Pancreas (tissue), 10 donors: ENCODE measurements at regions not wholly inside any gene's neighbourhood (a gene's known extent, or its start where the extent isn't known, plus 50 kb on each side); places are given as distances from the start of the nearest gene placed in this dataset.

Source experiments
- ATAC-seq, 4 donors: fragments of 200-7000 bp; cut with Tn5 transposase; one replicate each; pipeline versions ENCODE4 v1.8.0 to v1.9.1; 2020; ENCODE audit warnings: mild to moderate bottlenecking in 4 of 4, moderate library complexity in 4 of 4
- DNase-seq, 6 donors: peaks; one replicate each; pipeline ENCODE4 v3.0.0-alpha.2; 2020
- FAIRE-seq: peaks from 2 replicates; lab custom pipeline; 2012; peaks lifted over from hg19 to GRCh38; lab: Jason Lieb, UNC
- H3K27ac ChIP-seq, 4 donors: fragments of 200-600 bp; sonication (generic); 1 replicate in 3 of 4; 2 replicates in 1 of 4; pipeline versions ENCODE4 v1.5.0 to v1.8.0; 2020
- H3K27me3 ChIP-seq, 4 donors: fragments of 200-600 bp; one replicate each; pipeline ENCODE4 v1.8.0; 2021
- H3K36me3 ChIP-seq, 3 donors: fragments of 200-600 bp; sonication (generic) in 1 of 3; one replicate each; pipeline versions ENCODE4 v1.5.0 to v1.8.0; 2020 to 2021
- H3K4me1 ChIP-seq, 3 donors: fragments of 200-600 bp; one replicate each; pipeline ENCODE4 v1.8.0; 2021
- H3K4me3 ChIP-seq, 4 donors: fragments of 200-600 bp; sonication (generic) in 2 of 4; one replicate each; pipeline versions ENCODE4 v1.5.0 to v1.8.0; 2020 to 2021
- H3K9me3 ChIP-seq, 4 donors: fragments of 200-600 bp; one replicate each; pipeline ENCODE4 v1.8.0; 2021
- WGBS, 2 donors: extraction: QIAGEN DNeasy Blood & Tissue Kit; methylation state at CpG; one replicate each; pipeline ENCODE4 v1.1.7; 2013; 5-methylcytosine and 5-hydroxymethylcytosine counted together
- intact Hi-C, 3 donors: fragments of 100-400 bp; cut with DNase I; formaldehyde crosslinking; loops; one replicate each; pipeline versions ENCODE4 v1.11.1 to v1.14.2; 2022
- TF ChIP-seq, protein P1 (sequence below), 4 donors: fragments of 200-600 bp; sonication (generic) in 3 of 4; IDR thresholded peaks; one replicate each; pipeline versions ENCODE4 v1.5.0 to v1.8.0; 2021; ENCODE audit warnings: antibody characterized with exemption in 4 of 4
- donor health status: healthy with polysubstance abuse.
- donor health status: DM: no; HTN: no; CAD: no; lungs with moderate emphysema.
- donor health status: DM: no; HTN: no; CAD: no.
- donor health status: control.
- donor health status: control.
- donor health status: Bipolar disorder and iron deficiency.
- donor health status: DM: yes; HTN: yes; CAD: no.
- donor health status: DM: no; HTN: no; CAD: no.
- donor health status: DM: no; HTN: no; CAD: no.
- donor health status: DM: yes; HTN: yes; CAD: no.

DNA sequence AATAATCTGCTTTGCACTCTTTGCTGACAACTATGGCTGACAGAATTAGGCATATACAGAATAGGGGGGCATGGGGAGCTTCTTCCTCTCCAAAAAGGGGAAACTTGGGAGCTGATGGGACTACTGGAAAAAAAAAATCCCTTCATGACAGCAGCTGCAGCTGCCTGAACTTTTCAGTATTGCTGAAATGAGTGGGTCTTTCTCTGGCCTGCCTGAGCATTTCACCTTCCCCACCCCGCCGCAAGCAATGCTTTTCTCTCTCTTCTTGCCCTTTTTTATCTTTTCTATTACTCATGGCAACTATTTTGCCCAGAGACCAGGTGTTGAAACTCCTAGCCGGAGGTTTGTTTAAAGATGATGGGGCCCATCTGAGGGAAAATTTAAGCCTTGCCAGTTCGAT is 244.9 kb downstream of the SEMA3D start:
- TF ChIP-seq, protein P1, sequence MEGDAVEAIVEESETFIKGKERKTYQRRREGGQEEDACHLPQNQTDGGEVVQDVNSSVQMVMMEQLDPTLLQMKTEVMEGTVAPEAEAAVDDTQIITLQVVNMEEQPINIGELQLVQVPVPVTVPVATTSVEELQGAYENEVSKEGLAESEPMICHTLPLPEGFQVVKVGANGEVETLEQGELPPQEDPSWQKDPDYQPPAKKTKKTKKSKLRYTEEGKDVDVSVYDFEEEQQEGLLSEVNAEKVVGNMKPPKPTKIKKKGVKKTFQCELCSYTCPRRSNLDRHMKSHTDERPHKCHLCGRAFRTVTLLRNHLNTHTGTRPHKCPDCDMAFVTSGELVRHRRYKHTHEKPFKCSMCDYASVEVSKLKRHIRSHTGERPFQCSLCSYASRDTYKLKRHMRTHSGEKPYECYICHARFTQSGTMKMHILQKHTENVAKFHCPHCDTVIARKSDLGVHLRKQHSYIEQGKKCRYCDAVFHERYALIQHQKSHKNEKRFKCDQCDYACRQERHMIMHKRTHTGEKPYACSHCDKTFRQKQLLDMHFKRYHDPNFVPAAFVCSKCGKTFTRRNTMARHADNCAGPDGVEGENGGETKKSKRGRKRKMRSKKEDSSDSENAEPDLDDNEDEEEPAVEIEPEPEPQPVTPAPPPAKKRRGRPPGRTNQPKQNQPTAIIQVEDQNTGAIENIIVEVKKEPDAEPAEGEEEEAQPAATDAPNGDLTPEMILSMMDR (IDR thresholded peaks at IDR 0.05), result no peak
- Histone ChIP-seq H3K9me3 (no peaks in the 10 kb centered on the region), H3K27ac (no peak overlapping the region), H3K4me1 (no peaks in the 10 kb centered on the region), H3K36me3 (no peaks in the 10 kb centered on the region), H3K4me3 (no peak overlapping the region), H3K27me3 (no peaks in the 10 kb centered on the region)
- WGBS, 2 donors, result 72 to 74% methylated on average over 4 of the region's 4 CpGs
- DNase-seq, result no peak
- FAIRE-seq, result no peak
- ATAC-seq, result no peak
- intact Hi-C loops, result no loop called here

DNA sequence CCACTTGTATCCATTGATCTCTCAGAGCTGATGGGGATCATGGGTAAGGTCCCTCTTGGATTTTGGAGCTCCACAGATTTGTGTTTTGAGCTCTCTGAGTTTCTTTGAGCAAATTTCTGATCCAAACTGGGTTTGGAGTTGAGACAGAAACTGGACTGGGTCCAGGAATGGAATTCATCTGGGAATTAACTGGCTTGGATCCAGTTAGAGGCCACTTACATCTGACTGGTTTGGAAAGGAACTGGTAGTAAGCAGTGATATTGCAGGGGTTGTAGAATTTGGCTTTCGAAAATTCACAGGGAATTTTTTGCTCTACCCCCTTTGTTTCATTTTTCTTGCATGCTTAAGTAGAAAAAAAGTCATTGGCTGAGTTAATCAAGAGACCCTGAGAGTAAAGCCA is 245.6 kb downstream of the SEMA3D start:
- DNase-seq (no peak), FAIRE-seq (no peak), ATAC-seq (no peak)
- Histone ChIP-seq H3K9me3 (no peaks in the 10 kb centered on the region), H3K36me3 (no peaks in the 10 kb centered on the region), H3K4me3 (no peak overlapping the region), H3K27me3 (no peaks in the 10 kb centered on the region), H3K4me1 (no peaks in the 10 kb centered on the region), H3K27ac (no peak overlapping the region)
- TF ChIP-seq, protein P1 (IDR thresholded peaks at IDR 0.05), result no peak
- intact Hi-C loops, result no loop called here
- WGBS, 2 donors, result 61 to 64% methylated on average over 1 of the region's 1 CpG

DNA sequence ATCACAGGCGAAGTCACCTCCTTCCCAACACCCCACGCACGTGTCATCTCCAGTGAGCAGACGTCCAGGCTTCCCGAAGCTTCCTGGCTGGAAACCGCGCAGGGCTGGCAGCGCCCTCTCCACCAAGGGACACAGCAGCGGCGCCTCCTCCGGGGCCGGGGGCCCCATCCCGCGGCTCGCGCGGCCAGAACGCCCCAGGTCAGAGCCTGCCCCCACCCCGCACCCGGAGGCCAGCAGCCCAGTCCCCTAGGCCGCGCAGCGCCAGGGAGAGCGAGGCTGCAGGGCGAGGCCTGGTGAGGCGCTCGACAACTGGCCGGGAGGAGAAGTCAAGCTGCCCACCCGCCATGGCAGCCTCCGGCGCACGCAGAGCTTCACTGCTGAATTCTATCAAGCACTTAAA is 247.0 kb downstream of the SEMA3D start:
- TF ChIP-seq, protein P1 (IDR thresholded peaks at IDR 0.05), result no peak
- Histone ChIP-seq H3K9me3 (no peaks in the 10 kb centered on the region), H3K27ac (no peak overlapping the region), H3K36me3 (no peaks in the 10 kb centered on the region), H3K4me3 (no peak overlapping the region), H3K27me3 (no peaks in the 10 kb centered on the region), H3K4me1 (no peaks in the 10 kb centered on the region)
- intact Hi-C loops, result no loop called here
- DNase-seq, result peak in 2 of 6 donors; percentile 52 to 54
- no peak for ATAC-seq
- FAIRE-seq, result no peak
- 93 to 95% methylated on average over 32 of the region's 32 CpGs for WGBS, 2 donors

DNA sequence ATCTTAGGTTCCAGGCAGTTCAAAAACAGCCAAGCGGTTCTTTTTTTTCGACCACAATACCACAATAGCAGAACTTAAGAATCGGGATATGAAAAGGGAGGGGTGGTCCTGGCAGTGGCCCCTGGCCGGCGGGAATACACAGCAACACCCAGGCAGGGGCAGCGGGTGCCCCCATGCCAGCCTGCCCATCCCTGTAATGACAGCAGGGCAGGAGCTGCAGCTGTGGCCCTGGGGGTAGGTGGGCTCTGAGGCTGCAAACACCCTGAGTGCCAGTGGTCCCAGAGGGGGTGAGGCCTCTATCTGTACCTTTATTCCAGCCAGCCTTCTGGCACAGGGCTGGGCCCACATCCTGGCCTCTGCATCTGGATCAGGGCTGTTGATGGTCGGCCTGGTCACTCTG is 247.4 kb downstream of the SEMA3D start:
- H3K27me3 ChIP-seq, result no peaks in the 10 kb centered on the region
- H3K36me3 ChIP-seq, result no peaks in the 10 kb centered on the region
- H3K4me1 ChIP-seq, result no peaks in the 10 kb centered on the region
- ATAC-seq, result no peak
- no peak overlapping the region for H3K27ac ChIP-seq
- DNase-seq, result peak in 1 of 6 donors; percentile 29
- no peaks in the 10 kb centered on the region for H3K9me3 ChIP-seq
- TF ChIP-seq, protein P1 (IDR thresholded peaks at IDR 0.05), result no peak
- WGBS, 2 donors, result 84 to 92% methylated on average over 7 of the region's 7 CpGs
- no peak overlapping the region for H3K4me3 ChIP-seq
- FAIRE-seq, result no peak
- intact Hi-C loops, result no loop called here

DNA sequence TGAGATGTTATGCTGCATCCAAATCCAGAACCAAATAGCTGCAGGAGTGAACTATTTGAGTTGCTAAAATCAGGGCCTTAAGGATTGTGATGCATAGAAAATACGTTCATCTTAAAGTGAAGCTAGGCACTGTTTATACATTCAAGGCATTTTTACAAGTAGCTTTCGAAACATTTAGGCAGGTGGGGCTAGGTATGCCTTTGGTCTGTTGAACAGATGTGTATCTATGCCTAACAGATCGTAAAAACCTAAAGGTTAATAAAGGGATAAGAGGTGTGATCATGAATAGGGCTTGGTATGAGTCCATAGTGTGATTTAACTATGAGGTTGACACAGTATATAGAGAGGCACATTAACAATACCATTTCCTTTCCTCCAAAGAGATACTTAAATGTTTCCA is 262.5 kb downstream of the SEMA3D start:
- 58 to 70% methylated on average over 3 of the region's 3 CpGs for WGBS, 2 donors
- Histone ChIP-seq H3K36me3 (no peaks in the 10 kb centered on the region), H3K27me3 (no peaks in the 10 kb centered on the region), H3K4me3 (no peak overlapping the region), H3K27ac (no peak overlapping the region), H3K4me1 (no peaks in the 10 kb centered on the region), H3K9me3 (no peaks in the 10 kb centered on the region)
- intact Hi-C loops, result no loop called here
- FAIRE-seq, result no peak
- TF ChIP-seq, protein P1 (IDR thresholded peaks at IDR 0.05), result no peak
- no peak for DNase-seq
- ATAC-seq, result no peak
